ENCODE measurements at regions not wholly inside any gene's neighbourhood (a gene's known extent, or its start where the extent isn't known, plus 50 kb on each side); places are given as distances from the start of the nearest gene placed in this dataset.

DNA sequence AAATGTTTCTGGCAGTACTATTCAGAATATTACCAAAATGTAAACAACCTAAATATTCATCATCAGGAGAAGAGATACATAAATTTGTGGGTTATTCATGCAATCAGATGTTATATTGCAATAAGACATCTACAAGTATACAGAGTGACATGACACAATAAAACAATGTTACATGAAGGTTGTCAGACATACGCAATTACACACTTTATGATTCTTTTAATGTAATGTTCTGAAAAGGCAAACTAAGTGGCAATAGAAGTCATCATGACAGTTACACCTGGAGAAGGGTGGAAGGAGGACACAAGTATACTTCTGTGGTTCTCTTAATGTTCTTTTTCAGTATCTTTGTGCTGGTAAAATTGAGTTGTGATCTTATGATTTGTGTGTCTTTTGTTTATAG, 95.8 kb upstream of the PRR20A start:
- Histone ChIP-seq H3K4me3 (ENCODE audit: insufficient read depth, low read depth, low read length) (no peak overlapping the region), H3K4me1 (ENCODE audit: insufficient read depth, low read length) (no peaks in the 10 kb centered on the region), H3K36me3 (ENCODE audit: insufficient read depth, low read length) (no peaks in the 10 kb centered on the region), H3K9ac (ENCODE audit: low read length) (no peak overlapping the region), H3K4me2 (ENCODE audit: low read length) (no peak overlapping the region), H2AFZ (ENCODE audit: low read depth, low read length) (no peak overlapping the region), H3K27me3 (ENCODE audit: insufficient read depth, low read length) (no peaks in the 10 kb centered on the region), H3K27ac (ENCODE audit: low read depth, low read length) (no peak overlapping the region), H4K20me1 (ENCODE audit: insufficient read depth, low read length) (no peaks in the 10 kb centered on the region), H3K79me2 (ENCODE audit: insufficient read depth, low read length) (no peaks in the 10 kb centered on the region), H3K9me3 (ENCODE audit: insufficient read depth, low read depth, low read length) (no peaks in the 10 kb centered on the region)
- no peak for FAIRE-seq
- no peak for DNase-seq (ENCODE audit: low read depth)
- Mint-ChIP-seq H3K27ac (ENCODE audit: unreplicated experiment) (no peak overlapping the region), H3K36me3 (ENCODE audit: low read depth, unreplicated experiment) (no peaks in the 10 kb centered on the region), H3K4me1 (ENCODE audit: low read depth, unreplicated experiment) (no peaks in the 10 kb centered on the region), H3K27me3 (ENCODE audit: low read depth, unreplicated experiment) (no peaks in the 10 kb centered on the region), H3K9me3 (ENCODE audit: unreplicated experiment) (peaks cover 2% of the 10 kb centered on the region), H3K4me3 (ENCODE audit: unreplicated experiment) (no peak overlapping the region)
- TF ChIP-seq, protein P1, sequence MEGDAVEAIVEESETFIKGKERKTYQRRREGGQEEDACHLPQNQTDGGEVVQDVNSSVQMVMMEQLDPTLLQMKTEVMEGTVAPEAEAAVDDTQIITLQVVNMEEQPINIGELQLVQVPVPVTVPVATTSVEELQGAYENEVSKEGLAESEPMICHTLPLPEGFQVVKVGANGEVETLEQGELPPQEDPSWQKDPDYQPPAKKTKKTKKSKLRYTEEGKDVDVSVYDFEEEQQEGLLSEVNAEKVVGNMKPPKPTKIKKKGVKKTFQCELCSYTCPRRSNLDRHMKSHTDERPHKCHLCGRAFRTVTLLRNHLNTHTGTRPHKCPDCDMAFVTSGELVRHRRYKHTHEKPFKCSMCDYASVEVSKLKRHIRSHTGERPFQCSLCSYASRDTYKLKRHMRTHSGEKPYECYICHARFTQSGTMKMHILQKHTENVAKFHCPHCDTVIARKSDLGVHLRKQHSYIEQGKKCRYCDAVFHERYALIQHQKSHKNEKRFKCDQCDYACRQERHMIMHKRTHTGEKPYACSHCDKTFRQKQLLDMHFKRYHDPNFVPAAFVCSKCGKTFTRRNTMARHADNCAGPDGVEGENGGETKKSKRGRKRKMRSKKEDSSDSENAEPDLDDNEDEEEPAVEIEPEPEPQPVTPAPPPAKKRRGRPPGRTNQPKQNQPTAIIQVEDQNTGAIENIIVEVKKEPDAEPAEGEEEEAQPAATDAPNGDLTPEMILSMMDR (IDR thresholded peaks at IDR 0.05; ENCODE audit: insufficient read depth, low read depth, low read length) = no peak
- no peak for TF ChIP-seq EZH2 (IDR thresholded peaks at IDR 0.05; ENCODE audit: insufficient read depth, low read length)

GRCh38 chr13:57045826-57046546, 94.7 kb upstream of the PRR20A start:
- H3K9me3 ChIP-seq (ENCODE audit: insufficient read depth, low read depth, low read length) = no peaks in the 10 kb centered on the region
- no peak overlapping the region for H3K27ac Mint-ChIP-seq (ENCODE audit: unreplicated experiment)
- H4K20me1 ChIP-seq (ENCODE audit: insufficient read depth, low read length) = no peaks in the 10 kb centered on the region
- H3K27me3 Mint-ChIP-seq (ENCODE audit: low read depth, unreplicated experiment) = no peaks in the 10 kb centered on the region
- no peaks in the 10 kb centered on the region for H3K36me3 Mint-ChIP-seq (ENCODE audit: low read depth, unreplicated experiment)
- H3K9ac ChIP-seq (ENCODE audit: low read length) = no peak overlapping the region
- H3K4me3 Mint-ChIP-seq (ENCODE audit: unreplicated experiment) = no peak overlapping the region
- no peak overlapping the region for H3K4me3 ChIP-seq (ENCODE audit: insufficient read depth, low read depth, low read length)
- TF ChIP-seq, protein P1 (IDR thresholded peaks at IDR 0.05; ENCODE audit: insufficient read depth, low read depth, low read length) = no peak
- no peak for TF ChIP-seq EZH2 (IDR thresholded peaks at IDR 0.05; ENCODE audit: insufficient read depth, low read length)
- DNase-seq (ENCODE audit: low read depth) (no peak), FAIRE-seq (no peak)
- no peaks in the 10 kb centered on the region for H3K4me1 Mint-ChIP-seq (ENCODE audit: low read depth, unreplicated experiment)
- H3K27me3 ChIP-seq (ENCODE audit: insufficient read depth, low read length) = no peaks in the 10 kb centered on the region
- H3K4me2 ChIP-seq (ENCODE audit: low read length) = no peak overlapping the region
- no peaks in the 10 kb centered on the region for H3K36me3 ChIP-seq (ENCODE audit: insufficient read depth, low read length)
- peaks cover 7% of the 10 kb centered on the region for H3K9me3 Mint-ChIP-seq (ENCODE audit: unreplicated experiment)
- no peaks in the 10 kb centered on the region for H3K4me1 ChIP-seq (ENCODE audit: insufficient read depth, low read length)
- no peak overlapping the region for H3K27ac ChIP-seq (ENCODE audit: low read depth, low read length)
- no peaks in the 10 kb centered on the region for H3K79me2 ChIP-seq (ENCODE audit: insufficient read depth, low read length)
- H2AFZ ChIP-seq (ENCODE audit: low read depth, low read length) = no peak overlapping the region

DNA sequence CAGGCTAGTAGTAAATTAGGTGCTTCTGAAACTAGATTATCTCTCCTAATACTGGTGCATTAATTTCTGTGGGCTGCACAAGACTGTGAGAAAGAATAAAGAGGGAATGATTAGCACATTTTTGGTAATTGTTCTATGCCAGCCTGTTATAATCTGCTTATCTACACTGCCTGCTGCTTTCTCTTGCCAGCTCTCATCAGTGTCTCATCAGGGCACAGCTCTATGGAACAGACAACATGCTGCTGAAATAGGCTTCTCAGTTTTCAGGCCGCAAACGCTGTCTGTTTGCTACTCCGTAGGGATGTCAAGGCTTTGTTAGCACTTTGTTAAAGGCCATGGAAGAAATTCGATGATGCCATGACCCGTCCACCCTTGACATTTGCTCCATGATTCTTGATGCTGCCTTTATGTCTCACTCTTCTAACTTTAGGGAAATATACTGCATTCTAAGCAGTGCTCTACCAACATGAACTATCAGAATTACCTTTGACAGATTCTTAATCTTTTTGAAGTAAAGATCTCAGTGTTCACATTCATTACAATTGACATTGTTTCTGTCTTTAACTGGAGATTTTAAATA, 84.0 kb upstream of the PRR20A start:
- TF ChIP-seq, protein P1 (IDR thresholded peaks at IDR 0.05; ENCODE audit: insufficient read depth, low read depth, low read length) = no peak
- TF ChIP-seq EZH2 (IDR thresholded peaks at IDR 0.05; ENCODE audit: insufficient read depth, low read length) = no peak
- no peaks in the 10 kb centered on the region for H3K36me3 ChIP-seq (ENCODE audit: insufficient read depth, low read length)
- H3K79me2 ChIP-seq (ENCODE audit: insufficient read depth, low read length) = no peaks in the 10 kb centered on the region
- H3K27me3 Mint-ChIP-seq (ENCODE audit: low read depth, unreplicated experiment) = no peaks in the 10 kb centered on the region
- H4K20me1 ChIP-seq (ENCODE audit: insufficient read depth, low read length) = no peaks in the 10 kb centered on the region
- no peaks in the 10 kb centered on the region for H3K36me3 Mint-ChIP-seq (ENCODE audit: low read depth, unreplicated experiment)
- no peaks in the 10 kb centered on the region for H3K27me3 ChIP-seq (ENCODE audit: insufficient read depth, low read length)
- H3K4me3 ChIP-seq (ENCODE audit: insufficient read depth, low read depth, low read length) = no peak overlapping the region
- no peak overlapping the region for H3K4me2 ChIP-seq (ENCODE audit: low read length)
- H3K9ac ChIP-seq (ENCODE audit: low read length) = no peak overlapping the region
- H3K9me3 ChIP-seq (ENCODE audit: insufficient read depth, low read depth, low read length) = no peaks in the 10 kb centered on the region
- H2AFZ ChIP-seq (ENCODE audit: low read depth, low read length) = no peak overlapping the region
- no peaks in the 10 kb centered on the region for H3K9me3 Mint-ChIP-seq (ENCODE audit: unreplicated experiment)
- H3K4me1 ChIP-seq (ENCODE audit: insufficient read depth, low read length) = no peaks in the 10 kb centered on the region
- no peak overlapping the region for H3K27ac Mint-ChIP-seq (ENCODE audit: unreplicated experiment)
- DNase-seq (ENCODE audit: low read depth) (no peak), FAIRE-seq (no peak)
- H3K27ac ChIP-seq (ENCODE audit: low read depth, low read length) = no peak overlapping the region
- no peak overlapping the region for H3K4me3 Mint-ChIP-seq (ENCODE audit: unreplicated experiment)
- no peaks in the 10 kb centered on the region for H3K4me1 Mint-ChIP-seq (ENCODE audit: low read depth, unreplicated experiment)

Measured in astrocyte (in vitro differentiated cells and primary cell).